NCI-H146 (cell line): ENCODE measurements at regions not wholly inside any gene's neighbourhood (a gene's known extent, or its start where the extent isn't known, plus 50 kb on each side); places are given as distances from the start of the nearest gene placed in this dataset.

Experiments
- DNase-seq: peaks from one replicate; lab custom pipeline; 2025; lab: John Stamatoyannopoulos, UW

GRCh38 chr6:130766239-130767144 lies 60.7 kb upstream of the SMLR1 start:
- DNase-seq, result no peak

GRCh38 chr6:130769861-130770260 lies 57.3 kb upstream of the SMLR1 start:
- no peak for DNase-seq

- DNase-seq, result no peak
These were observed 55.5 kb upstream of the SMLR1 start for GRCh38 chr6:130771741-130772140.

GRCh38 chr6:130773860-130774259 lies 53.3 kb upstream of the SMLR1 start:
- no peak for DNase-seq

- DNase-seq, result no peak
These were observed 51.7 kb upstream of the SMLR1 start for GRCh38 chr6:130775411-130776012.

- DNase-seq, result no peak
These were observed 50.8 kb upstream of the SMLR1 start for GRCh38 chr6:130776287-130776925.
